ENCODE measurements at regions not wholly inside any gene's neighbourhood (a gene's known extent, or its start where the extent isn't known, plus 50 kb on each side); places are given as distances from the start of the nearest gene placed in this dataset.

DNA sequence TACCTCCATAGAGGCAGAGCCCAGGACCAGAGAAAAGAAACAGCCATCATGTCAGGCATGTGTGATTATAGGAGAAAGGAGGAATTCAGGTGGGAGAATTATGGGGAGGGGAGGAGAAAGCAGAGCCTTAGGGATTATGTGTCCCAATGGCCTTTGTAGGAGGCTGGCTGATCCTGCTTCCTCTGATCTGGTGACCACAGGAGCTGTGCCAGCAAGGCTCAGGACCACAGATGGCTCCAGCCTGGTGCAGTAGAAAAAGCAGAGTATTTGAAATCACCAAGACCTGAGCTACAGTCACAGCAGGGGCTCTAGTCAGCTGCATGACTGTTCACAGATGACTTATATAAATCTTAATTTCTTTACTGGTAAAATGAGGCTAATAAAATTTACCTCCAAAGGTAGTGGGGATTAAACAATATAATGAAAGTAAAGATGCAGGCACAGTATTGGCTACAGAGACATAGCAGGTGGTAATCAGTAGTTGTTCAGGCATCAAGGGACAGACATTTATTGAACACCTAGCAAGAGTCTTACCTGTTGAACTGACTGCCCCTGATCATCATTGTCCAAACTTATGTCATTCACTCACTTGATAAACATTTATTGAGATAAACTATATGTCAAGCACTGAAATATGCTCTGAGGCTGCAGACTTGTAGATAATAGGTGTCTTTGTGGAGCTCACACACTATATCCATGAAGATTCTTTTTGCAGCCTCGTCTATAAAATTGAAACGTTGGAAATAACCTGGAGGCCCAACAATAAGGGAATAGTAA is 121.3 kb downstream of the MYCN start:
- CTCF ChIA-PET, result no interaction called here
- H3K27me3 Mint-ChIP-seq (ENCODE audit: unreplicated experiment), result no peaks in the 10 kb centered on the region
- no peaks in the 10 kb centered on the region for H3K4me1 Mint-ChIP-seq (ENCODE audit: low read depth, unreplicated experiment)
- TF ChIP-seq, protein P1, sequence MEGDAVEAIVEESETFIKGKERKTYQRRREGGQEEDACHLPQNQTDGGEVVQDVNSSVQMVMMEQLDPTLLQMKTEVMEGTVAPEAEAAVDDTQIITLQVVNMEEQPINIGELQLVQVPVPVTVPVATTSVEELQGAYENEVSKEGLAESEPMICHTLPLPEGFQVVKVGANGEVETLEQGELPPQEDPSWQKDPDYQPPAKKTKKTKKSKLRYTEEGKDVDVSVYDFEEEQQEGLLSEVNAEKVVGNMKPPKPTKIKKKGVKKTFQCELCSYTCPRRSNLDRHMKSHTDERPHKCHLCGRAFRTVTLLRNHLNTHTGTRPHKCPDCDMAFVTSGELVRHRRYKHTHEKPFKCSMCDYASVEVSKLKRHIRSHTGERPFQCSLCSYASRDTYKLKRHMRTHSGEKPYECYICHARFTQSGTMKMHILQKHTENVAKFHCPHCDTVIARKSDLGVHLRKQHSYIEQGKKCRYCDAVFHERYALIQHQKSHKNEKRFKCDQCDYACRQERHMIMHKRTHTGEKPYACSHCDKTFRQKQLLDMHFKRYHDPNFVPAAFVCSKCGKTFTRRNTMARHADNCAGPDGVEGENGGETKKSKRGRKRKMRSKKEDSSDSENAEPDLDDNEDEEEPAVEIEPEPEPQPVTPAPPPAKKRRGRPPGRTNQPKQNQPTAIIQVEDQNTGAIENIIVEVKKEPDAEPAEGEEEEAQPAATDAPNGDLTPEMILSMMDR (IDR thresholded peaks at IDR 0.05; ENCODE audit: unreplicated experiment), result no peak
- BruUV-seq (replicated peaks), result no TSS peak
- DNase-seq, result no peak
- H3K36me3 Mint-ChIP-seq (ENCODE audit: insufficient read depth, unreplicated experiment), result no peaks in the 10 kb centered on the region
- no peak overlapping the region for H3K27ac Mint-ChIP-seq (ENCODE audit: unreplicated experiment)
- no peak overlapping the region for H3K4me3 Mint-ChIP-seq (ENCODE audit: low read depth, unreplicated experiment)
- H3K9me3 Mint-ChIP-seq (ENCODE audit: low read depth, unreplicated experiment), result peaks cover 8% of the 10 kb centered on the region
- intact Hi-C loops (cut with micrococcal nuclease; ENCODE audit: unreplicated experiment), result no loop called here

DNA sequence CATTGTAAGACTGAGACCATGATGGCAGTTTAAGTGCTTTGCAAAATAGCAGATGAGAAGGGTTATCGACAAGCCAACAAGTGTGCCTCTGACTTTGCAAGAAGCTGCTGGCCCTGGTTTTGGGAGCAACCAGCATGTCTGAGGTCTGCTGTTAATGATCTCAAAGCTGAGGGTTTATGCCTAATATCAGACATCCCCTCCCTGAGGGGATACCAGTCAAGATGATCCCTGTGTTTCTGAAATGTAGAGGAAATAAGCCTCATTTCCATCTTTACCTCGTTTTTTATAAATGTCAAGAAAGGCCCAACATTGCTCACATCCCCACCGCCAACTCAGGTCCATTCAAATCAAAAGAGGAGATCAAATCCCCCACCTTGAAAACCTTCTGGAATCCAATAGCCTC is 120.6 kb downstream of the MYCN start:
- no TSS peak for BruUV-seq (replicated peaks)
- CTCF ChIA-PET, result no interaction called here
- no peak overlapping the region for H3K4me3 Mint-ChIP-seq (ENCODE audit: low read depth, unreplicated experiment)
- peaks cover 8% of the 10 kb centered on the region for H3K9me3 Mint-ChIP-seq (ENCODE audit: low read depth, unreplicated experiment)
- no peak overlapping the region for H3K27ac Mint-ChIP-seq (ENCODE audit: unreplicated experiment)
- intact Hi-C loops (cut with micrococcal nuclease; ENCODE audit: unreplicated experiment), result no loop called here
- H3K36me3 Mint-ChIP-seq (ENCODE audit: insufficient read depth, unreplicated experiment), result no peaks in the 10 kb centered on the region
- H3K4me1 Mint-ChIP-seq (ENCODE audit: low read depth, unreplicated experiment), result no peaks in the 10 kb centered on the region
- H3K27me3 Mint-ChIP-seq (ENCODE audit: unreplicated experiment), result no peaks in the 10 kb centered on the region
- TF ChIP-seq, protein P1 (IDR thresholded peaks at IDR 0.05; ENCODE audit: unreplicated experiment), result no peak
- no peak for DNase-seq

DNA sequence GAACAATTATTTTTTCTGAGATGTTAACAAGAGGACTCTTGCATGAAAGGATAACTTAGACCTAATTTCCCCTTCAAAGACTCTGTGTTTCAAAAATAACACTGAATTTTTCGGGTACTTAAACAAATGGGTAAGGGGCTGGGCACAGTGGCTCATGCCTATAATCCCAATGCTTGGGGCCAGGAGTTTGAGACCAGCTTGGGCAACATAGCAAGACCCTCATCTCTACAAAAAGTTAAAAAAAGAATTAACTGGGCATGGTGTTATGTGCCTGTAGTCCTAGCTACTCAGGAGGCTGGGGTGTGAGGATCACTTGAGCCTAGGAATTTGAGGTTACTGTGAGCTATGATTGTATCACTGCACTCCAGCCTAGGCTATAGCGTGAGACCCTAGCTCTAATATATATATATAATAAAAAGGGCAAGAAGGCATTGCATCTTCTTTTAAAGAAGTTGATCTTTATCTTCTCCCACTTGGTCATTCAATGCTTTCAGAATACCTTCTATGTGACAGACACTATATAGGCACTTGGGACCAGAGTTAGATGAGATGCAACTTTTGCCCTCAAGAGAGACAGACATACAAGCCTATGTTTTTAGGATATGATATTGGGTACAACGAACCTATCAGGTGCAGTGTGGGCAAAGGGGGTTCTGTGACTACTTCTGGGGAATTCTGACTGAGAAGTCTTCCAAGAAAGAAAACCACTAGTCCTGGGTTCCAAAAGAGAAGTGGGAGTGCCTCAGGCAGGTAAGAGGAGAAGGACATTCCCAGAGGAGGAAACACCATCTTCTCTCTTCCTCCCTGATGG is 120.0 kb downstream of the MYCN start:
- no peak for DNase-seq
- Mint-ChIP-seq H3K27ac (ENCODE audit: unreplicated experiment) (no peak overlapping the region), H3K9me3 (ENCODE audit: low read depth, unreplicated experiment) (peaks cover 8% of the 10 kb centered on the region), H3K27me3 (ENCODE audit: unreplicated experiment) (no peaks in the 10 kb centered on the region), H3K4me3 (ENCODE audit: low read depth, unreplicated experiment) (no peak overlapping the region), H3K4me1 (ENCODE audit: low read depth, unreplicated experiment) (no peaks in the 10 kb centered on the region), H3K36me3 (ENCODE audit: insufficient read depth, unreplicated experiment) (no peaks in the 10 kb centered on the region)
- CTCF ChIA-PET, result interaction anchor here (0.6 kb wide), 1 partner anchor 239 kb away, joined by 4 read pairs; no protein-coding TSS in a partner anchor
- TF ChIP-seq, protein P1 (IDR thresholded peaks at IDR 0.05; ENCODE audit: unreplicated experiment), result no peak
- BruUV-seq (replicated peaks), result no TSS peak
- intact Hi-C loops (cut with micrococcal nuclease; ENCODE audit: unreplicated experiment), result no loop called here

DNA sequence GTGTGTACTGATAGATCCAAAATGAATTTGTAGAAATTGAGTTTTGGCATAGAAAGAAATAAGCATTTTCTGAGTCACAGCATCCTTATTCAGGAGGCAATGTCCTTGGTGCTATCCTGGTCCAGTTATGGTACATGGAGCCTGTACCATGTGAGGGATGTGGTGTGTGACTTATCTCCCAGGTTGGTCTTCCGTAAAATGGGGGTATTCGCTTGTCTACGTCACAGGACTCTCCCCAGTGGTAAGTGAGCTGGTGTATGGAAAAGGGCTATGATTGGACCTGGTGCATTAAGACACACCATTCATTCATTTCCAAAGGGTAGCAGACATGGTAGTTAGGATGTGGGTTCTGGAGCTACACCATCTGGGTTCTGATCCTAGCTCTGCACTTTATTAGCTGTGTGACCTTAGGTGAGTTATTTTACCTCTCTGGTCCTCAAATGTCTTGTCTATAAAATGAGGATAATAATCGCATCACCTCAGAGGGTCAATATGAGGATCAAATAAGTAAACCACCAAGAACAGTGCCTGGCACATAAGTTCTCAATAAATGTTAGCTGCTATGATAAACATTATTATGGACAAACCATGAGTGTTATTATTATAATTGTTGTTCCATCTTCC is 119.2 kb downstream of the MYCN start:
- Mint-ChIP-seq H3K4me1 (ENCODE audit: low read depth, unreplicated experiment) (no peaks in the 10 kb centered on the region), H3K27me3 (ENCODE audit: unreplicated experiment) (no peaks in the 10 kb centered on the region), H3K36me3 (ENCODE audit: insufficient read depth, unreplicated experiment) (no peaks in the 10 kb centered on the region), H3K4me3 (ENCODE audit: low read depth, unreplicated experiment) (no peak overlapping the region), H3K27ac (ENCODE audit: unreplicated experiment) (no peak overlapping the region), H3K9me3 (ENCODE audit: low read depth, unreplicated experiment) (peaks cover 8% of the 10 kb centered on the region)
- DNase-seq, result no peak
- TF ChIP-seq, protein P1 (IDR thresholded peaks at IDR 0.05; ENCODE audit: unreplicated experiment), result no peak
- no TSS peak for BruUV-seq (replicated peaks)
- intact Hi-C loops (cut with micrococcal nuclease; ENCODE audit: unreplicated experiment), result no loop called here
- CTCF ChIA-PET, result interaction anchor here (0.6 kb wide), 1 partner anchor 240 kb away, joined by 4 read pairs; no protein-coding TSS in a partner anchor

Measured in Calu3 (cell line).